Activated CD8-positive, alpha-beta memory T cell treated with anti-CD3 and anti-CD28 coated beads, Interleukin-2, amount 50 U/mL, for 4 hours (primary cell): ENCODE measurements at regions not wholly inside any gene's neighbourhood (a gene's known extent, or its start where the extent isn't known, plus 50 kb on each side); places are given as distances from the start of the nearest gene placed in this dataset.

Experiments used
- DNase-seq: peaks from one replicate; pipeline ENCODE4 v3.0.0-alpha.2; 2020

DNA sequence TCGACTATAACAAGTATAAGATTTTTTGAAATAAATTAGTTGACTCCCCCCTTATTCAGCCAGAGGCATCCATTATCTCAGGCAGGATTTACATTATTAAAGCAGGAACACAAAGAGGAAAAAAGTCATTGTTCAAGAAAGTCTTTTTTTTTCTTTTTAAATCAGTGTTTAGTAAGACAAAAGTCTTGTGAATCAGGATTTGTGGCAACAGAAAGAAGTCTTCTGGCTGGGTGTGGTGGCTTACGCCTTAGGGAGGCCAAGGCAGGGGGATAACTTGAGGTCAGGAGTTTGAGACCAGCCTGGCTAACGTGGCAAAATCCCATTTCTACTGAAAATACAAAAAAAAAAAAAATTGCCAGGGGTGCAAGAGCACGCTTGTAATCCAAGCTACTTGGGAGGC lies 505.5 kb downstream of the LMO4 start:
- DNase-seq = no peak

DNA sequence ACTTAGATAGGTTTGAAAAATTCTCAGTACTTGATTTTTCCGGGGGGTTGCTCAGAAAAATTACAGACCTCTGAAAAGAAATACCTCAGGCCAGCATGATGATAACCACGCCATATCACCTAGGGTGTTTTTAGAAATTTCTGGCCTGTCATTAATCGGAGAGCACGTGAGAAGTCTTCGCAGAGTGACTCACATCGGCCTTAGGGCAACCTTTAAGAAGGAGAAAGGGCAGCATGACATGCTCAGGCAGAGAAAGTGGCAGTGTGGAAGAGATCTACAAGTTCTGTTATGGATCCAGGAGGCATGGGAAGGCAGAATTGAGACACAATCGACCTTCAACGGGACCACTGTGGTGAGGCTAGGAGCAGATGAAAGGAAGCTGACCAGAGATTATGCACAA lies 506.3 kb downstream of the LMO4 start:
- no peak for DNase-seq

DNA sequence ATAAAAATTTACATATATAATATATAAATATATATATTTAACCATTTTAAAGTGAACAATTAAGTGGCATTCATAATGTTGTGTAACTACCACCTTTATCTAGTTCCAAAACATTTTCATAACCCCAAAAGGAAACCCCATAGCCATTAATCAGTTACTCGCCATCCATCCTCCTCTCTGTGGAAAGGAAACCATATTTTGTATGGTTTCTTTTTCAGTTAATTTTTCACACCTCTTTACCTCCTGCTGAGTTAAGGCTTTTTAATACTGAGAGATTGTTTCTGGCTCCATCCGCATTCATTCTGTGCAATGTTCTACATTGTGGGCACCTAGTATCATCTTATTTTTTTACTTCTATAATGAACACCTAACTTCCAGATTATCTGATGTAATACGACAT lies 512.1 kb downstream of the LMO4 start:
- no peak for DNase-seq

DNA sequence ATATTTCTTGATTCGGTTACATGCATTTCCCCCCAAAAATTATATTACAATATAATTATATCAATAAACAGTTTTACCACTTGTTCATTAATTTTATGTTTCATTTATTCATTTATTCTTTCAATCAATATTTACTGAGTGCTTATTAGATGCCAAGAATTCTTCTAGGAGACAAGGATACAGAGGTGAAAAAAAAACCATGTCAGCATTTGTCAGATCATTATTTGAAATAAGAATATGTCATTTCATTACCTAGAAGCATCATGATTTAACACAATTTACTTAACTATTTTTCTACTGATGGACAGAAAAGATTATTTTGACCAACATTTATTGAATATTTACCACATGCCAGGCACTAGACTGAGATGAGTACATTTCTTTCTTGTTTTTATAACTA lies 512.7 kb downstream of the LMO4 start:
- DNase-seq = no peak

DNA sequence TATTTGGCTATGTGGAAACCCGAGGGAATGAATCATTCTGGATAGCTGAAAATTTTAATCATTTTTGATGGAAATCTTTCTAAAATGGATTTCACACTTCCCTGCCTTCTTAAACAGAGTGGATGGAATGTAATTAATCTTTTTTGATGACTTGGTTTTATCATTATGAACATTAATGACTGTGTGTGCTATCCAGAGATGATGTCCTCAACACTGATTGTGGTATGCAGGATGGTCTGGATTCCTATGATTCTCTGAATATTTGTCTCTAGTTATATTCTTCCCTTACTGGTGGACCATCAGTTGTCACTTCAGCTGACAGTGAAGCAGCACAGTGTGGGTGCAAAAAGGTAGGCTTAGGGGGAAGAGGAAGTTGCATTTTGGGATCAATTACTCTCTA lies 513.5 kb downstream of the LMO4 start:
- DNase-seq = no peak

DNA sequence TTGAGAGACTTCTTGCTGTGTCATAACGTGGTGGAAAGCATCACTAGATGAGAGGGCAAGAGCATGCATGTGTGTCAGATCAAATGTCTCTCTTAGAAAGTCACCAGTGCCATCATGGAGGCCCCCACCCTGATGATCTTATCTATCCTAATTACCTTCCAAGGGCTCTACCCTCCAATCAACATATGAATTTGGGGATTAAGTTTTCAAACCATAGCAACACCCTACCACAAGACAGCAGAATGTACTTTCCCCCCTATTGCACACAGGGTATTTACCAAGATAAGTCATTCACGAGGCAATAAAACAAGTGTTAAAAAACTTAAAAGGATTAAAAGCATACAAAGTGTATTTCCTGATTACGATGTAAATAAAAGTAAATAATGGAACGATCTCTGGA lies 515.6 kb downstream of the LMO4 start:
- no peak for DNase-seq

DNA sequence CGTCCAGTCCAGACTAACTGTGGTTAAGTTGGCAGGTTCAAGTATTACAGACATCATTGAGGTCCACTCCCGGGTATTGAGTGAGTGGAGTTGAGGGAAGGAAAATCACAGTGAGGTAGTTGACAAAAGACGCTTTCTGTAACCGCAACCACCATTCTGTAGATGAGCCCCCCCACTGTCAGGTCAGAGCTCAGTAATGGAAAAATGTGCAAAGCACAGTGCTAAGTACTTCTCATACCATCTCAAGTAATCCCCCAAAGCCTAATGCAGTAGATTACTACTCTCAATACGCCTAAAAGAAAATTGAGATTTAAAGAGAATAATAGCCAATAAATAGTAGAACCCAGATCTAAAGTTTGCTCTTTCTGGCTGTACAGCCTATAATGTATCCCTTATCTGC lies 522.8 kb downstream of the LMO4 start:
- DNase-seq = no peak

DNA sequence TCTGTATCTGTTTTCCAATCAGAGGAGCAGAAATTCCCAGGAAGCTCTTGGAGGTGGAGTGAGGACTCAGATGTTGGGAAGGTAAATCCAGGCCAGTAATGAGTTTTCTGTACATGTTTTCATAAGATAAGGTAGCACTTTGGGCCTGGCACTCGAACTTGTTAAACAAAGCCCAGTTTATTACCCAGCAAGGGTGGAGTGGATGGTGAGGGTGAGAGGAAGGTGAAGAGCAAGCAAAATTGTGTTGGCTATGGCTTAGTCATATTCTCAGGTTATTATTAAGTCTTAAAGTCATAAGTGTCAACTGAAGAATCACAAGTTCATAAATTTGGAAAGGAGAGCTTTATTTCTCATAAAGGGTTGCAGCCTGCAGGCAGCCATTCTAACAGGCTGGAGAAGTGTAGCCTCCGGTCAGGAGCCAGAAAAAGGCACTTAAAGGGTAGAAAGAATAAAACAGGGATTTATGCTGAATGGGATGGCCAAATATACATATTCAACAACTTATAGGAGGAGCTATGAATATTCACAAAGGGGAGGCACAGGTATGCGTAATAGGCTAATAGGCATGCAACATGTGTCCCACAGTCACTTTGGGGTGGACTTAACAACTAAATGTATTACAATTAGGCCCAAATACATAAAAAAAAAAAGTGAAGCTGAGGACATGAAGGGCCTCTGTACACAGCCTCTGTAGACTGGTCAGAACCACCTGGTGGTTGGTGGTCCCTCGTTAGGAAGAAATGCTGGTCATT lies 523.9 kb downstream of the LMO4 start:
- no peak for DNase-seq

DNA sequence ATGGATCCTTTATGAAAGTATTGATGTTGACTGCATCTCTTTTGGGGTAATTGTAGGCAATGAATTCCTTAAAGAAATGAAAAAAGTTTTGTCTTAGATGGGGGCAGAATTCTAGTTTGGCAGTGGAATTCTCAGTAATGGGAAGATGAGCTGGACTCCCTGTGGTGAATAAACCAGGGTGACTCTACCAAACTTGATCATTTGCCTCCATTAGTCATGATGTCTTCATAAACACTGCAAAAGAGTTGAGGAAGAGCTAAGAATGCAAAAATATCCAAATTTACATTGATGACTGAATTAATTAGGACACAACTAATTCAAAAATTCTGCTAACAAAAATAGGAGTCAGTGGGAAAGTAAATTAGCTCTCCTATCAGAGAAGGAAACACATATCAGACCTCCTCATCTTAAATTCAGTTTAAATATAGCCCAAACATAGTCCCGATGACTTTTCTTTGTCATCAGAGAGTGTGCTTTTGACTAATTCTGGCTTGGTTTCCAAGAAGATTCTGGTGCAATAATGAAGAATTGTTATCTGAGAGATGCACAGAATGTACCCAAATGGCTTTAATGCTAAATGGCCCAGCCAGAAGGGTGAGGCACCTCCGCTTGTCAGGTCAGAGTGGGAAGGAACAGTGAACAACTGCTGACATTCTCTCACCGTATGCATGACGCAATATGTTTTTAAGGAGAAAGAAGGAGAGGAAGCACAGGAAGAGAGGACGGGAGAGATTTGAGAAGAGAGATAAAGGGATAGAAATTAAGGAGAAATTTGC lies 525.1 kb downstream of the LMO4 start:
- no peak for DNase-seq

DNA sequence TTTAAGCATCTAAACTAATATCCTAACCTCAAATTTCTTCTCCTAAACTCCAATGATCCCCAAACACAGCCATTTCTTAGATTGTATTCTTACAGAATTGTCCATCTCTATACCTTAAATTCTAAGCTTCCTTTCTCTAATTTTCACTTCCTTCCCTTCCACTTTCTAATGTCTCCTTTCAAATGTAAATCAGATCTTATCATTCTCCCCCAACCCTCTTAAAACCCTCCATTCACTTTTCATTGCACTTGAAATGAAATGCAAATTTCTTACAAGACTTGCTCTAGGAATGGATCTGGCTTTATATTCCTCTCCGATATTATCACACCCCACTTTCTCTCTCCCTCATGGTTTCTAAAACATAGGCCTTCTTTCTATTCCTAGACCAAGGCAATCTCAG lies 534.6 kb downstream of the LMO4 start:
- no peak for DNase-seq

DNA sequence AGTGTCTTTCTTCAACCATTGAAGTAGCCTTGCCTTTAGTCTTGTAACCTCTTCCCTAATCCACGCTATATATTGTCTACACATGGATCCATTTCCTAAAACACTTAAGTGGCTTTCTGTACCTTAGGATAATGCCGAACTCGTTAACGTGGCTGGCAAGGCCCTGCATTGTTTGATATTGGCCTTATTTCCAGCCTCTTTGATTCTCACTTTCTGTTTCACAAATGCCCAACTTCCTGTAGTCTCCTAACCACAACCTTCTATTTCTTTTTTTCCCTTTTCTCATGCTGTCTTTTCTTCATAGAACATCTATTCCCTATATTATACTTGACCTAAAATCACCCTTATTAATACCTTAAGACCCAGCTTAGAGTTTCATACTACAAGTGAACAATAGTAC lies 536.0 kb downstream of the LMO4 start:
- DNase-seq = no peak

DNA sequence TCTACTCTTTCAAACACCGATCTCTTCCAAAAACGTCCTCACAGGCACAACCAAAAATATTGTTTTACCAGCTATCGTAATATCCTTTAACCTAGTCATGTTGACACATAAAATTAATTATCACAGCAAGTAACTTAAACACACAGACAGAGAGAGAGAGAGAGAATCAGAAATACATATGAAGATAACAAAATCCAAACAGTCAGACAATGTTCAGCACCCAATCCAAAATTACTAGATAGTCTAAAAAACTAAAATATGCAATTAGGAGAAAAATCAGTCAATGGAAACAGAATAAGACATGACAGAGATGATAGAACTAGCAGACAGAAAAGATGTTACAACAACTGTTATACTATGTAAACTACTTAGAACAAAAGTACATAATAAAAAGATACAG lies 537.7 kb downstream of the LMO4 start:
- no peak for DNase-seq

DNA sequence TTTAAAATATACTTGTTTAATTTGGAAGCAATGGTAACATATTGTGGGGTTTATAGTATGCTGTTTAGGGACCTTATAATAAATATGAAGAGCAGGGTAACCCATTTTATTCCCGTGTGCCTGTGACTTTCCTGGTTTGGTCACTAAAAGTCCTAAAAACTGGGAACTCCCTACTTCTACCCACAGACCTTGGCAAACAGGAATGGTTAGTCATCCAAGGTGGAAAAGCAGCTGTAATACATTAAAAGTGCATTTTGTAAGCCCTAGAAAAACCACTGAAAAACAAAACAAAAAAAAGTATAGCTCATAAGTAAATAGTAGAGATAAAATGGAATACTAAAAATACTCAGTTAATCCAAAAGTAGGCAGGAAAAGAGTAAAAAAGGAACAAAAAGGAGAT lies 538.9 kb downstream of the LMO4 start:
- DNase-seq = no peak

DNA sequence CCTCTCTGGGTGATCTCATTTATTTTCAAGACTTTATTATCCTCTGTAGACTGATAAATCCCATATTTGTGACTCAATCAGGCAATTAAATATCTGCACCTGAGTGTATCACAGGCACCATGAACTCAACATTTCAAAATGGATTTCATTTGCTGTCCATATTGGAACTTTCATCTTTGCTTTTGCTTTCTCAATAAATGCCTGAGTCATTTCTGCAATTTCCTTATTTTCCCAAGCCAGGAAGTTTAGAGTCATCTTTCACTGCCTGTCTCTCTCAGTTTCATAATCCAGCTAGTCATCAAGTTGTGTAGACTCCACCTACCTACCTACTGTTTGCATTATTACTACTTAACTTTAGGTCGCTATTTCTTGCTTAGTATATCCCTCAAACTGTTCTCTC lies 540.9 kb downstream of the LMO4 start:
- no peak for DNase-seq

DNA sequence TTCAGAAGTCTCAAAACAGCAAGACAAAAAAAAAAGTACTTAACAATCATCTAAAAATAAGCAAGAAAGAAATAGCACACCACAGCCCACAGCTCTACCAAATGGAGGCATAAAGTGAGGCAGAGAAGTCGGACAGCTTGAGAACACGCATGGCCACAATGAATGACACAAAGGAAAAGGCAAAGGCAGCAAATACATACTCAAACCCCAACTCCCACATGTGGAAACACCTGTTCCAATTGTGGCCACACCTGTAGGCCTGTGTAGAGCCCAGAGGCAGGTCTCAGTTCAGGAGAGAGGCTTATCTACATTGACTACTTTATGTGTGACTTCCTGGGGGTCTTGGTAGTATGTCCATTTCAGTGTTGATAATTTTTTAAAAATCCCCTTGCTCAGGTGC lies 543.5 kb downstream of the LMO4 start:
- DNase-seq = no peak

DNA sequence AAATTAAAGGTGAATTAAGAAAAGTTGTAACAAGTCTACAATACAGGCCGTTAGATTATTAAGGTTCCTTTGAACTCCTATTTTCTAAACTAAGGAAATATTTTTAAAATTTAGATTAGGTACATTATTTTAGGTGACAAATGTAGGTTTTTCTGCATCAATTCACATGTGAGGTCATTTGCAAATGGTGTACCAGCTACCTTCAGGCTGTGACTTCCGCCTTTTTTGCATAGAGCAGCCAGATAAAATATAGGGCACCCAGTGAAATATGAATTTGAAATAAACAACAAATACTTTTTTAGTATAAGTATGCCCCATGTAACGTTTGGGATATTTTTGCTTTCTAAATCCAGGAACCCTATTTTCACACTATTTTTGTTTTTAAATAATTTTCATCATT lies 544.0 kb downstream of the LMO4 start:
- DNase-seq = no peak

DNA sequence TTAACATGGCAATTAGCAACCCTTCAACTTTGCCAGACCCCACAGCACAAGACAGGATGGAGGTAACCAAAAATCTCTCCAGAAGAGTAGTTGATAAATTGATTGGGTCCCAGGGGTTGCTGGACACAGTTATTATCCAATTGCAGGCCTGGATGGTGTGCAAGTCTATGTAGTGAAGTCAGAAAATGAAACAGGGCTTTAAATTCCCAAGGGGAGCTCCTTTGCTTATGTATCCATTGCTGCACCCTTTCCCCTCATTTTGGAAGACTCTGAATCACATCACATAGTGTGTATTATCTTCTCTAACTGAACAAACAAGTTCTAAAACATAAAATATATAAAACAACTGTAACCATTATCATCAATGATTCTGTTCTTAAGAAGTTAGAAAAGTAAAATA lies 550.2 kb downstream of the LMO4 start:
- no peak for DNase-seq

DNA sequence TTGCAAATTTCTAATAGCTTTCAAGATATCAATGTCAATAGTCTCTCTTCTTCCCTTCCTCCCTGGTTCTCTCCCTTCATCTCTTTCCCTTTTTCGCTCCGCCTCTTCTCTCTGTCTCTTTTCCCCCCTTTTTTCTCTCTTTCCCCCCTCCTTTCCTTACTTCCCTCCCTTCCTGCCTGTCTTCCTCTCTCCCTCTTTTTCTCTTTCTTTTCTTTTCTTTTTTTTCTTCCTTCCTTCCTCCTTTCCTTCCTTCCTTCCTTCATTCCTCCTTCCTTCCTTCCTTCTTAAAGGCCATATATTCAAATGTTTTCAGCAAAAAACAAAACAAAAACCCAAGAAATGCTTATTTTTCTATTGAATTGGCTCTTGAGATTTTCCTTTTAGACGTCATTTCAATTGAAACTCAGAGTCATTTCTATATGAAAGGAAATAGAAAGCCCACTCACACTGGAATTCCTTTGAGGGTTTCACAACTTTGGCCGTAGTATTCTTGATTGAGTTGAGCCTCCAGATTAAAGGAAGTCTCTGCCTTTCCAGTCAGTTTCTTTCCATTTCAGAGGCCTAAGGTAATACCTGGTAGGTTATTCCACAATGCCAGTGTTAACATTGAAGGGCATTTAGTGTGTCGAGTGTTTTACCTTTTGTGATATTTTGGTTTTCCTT lies 551.5 kb downstream of the LMO4 start:
- DNase-seq = no peak

DNA sequence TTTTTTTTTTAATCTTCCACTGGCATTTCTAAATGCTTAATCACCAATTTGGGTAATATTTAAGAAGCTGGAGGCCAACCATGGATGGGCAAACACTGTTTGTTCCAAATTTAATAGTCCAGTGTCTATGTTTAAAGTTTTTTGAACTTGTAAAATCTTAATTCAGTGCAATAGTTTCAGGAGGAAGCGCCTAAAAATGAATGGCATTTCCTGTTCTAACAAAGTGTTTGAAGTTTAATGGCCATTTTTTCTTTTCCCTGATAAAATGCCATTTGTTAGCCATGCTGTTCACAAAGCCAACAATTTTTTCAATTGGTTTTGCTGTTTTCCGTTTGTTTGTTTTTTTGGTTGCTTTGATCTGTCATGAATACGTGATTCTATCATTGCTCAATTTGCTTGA lies 552.1 kb downstream of the LMO4 start:
- no peak for DNase-seq

DNA sequence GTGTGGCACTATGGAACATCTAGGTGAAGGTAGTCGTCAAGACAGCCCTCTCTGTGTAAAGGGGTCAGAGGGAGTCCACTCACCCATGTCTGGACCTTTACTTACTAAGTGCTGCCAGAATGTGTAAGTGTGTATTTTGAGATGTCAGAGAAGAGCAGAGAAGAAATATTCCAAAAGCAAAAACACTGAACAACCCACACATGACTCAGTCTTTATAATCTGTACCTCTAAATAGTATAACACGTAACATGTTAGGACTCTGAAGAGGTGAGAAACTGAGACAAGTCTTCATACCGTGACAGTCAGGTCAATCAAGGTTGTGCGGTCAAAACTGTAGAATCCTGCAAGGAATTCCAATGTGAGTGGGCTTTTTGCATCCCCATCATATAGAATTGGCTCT lies 555.2 kb downstream of the LMO4 start:
- no peak for DNase-seq

DNA sequence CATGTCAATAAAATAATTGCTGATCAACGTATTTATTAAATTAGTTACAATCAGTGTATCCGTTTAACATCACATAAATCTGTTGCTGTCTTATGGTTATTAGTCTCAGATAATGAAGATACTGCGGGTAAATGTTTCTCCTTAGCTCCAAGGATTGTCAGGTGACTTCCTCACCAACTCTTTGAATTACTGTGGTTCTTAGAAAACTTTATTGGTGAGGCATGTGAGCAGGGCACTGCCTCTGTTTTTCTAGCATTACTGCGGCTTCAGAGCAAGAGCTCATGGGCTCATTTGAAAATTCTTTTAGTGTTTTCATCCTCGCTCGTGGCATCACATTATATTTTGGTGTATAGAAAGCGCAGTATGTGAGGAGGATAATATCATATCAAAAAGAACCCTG lies 555.9 kb downstream of the LMO4 start:
- DNase-seq = no peak

DNA sequence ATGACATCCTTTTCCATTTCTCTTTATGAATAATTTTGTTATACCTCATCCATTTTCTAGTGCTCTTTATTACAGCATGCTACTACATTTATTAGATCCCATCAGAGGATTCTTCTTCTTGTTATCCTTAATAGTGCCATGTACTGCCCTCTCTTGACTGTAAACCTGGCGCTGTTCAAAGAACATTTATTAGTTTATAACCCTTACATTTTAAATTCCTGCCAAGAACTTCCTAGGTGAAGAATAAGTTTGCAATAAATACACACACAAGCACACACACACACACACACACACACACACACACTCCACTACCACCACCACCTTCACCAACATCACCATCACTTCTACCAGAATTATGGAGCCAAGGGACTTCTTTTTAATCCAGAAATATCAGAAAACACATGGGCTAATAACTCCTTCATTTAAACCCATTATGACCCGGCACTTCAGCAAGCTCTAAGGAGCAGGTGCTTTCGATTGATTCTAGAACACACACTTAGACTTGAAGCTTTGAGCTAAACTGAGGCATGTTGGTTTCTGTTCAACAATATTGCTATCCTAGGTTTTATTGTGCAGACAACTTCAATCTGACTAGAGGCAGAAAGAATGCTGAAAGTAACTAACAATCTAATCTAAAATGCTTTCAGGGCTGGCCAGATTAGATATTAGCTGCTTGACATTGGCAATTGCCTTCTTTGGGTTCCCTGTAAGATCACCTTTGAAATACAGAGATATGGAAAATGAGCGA lies 556.8 kb downstream of the LMO4 start:
- no peak for DNase-seq

DNA sequence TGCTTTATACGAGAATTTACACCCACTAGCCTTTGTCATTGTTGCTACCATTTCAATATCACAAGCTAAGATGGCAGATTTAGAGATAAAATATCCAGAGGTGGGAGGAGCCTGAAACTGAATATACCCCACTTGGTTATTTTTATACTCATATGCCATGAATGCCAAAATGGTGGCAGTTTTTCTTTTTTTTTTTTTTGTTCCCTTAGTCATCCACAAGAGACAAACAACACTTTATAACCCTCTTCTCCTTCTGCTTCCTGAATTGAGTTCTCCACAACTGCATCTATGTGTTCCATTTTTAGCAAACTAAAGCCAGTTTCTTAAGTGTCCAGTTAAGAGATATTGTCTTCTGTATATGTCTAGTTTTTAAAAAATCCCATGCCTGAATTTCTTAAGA lies 558.4 kb downstream of the LMO4 start:
- DNase-seq = no peak

DNA sequence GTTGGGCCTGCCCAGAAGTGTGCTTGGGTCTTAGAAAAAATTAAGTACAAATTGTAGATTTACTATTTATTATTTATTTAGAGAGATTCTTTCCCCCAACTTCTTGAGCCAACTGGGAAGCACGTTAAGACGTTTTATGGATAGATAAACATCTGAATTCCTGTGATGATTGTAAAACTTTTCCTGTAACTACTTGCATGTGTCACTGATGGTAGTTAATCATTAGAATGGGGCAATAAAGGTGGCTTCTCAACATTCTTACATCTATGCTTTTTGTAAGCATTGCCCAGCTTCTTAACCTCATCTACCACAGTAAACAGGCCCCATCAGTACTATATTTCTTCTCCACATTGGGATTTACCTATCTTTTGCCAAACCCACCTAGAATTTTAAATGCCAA lies 559.8 kb downstream of the LMO4 start:
- no peak for DNase-seq
